ENCODE measurements at regions not wholly inside any gene's neighbourhood (a gene's known extent, or its start where the extent isn't known, plus 50 kb on each side); places are given as distances from the start of the nearest gene placed in this dataset.
A peak's percentile ranks its signal among the peaks of the same experiment; 100 is the strongest.

DNA sequence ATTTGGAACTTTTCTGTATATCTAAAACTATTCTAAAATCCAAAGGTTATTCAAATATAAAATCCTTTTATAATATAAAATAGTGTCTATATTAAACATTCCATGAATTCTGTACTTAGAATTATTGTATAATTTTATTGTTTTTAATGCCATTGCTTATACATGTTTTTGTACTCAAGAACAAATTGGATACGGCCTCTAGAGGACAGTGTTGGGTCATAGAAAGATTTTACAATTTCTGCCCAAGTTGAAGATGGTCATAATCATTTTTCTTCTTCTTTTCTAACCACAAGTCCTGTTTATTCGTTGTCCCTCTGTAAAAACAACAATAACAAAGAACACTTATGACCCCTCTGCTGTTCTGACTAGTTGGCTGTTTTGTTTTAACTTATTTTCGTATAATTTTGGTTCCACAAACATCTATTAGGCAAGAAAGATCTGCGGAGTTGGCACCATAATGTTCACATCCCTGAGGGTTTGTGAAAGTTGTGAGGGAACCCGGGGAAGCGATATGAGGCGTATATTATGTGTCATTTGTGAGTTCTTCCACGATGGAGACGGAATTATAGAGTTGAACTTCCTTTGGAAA lies 75.7 kb upstream of the KIF26B start:
- no peaks in the 10 kb centered on the region for H3K4me1 Mint-ChIP-seq (ENCODE audit: low read depth, unreplicated experiment)
- CTCF ChIA-PET: no interaction called here
- intact Hi-C loops (cut with micrococcal nuclease; ENCODE audit: unreplicated experiment): loop anchor here (1.0 kb wide), 1 partner anchor 74 kb away; no protein-coding TSS in a partner anchor
- BruUV-seq (replicated peaks): no TSS peak
- H3K9me3 Mint-ChIP-seq (ENCODE audit: unreplicated experiment): no peaks in the 10 kb centered on the region
- H3K36me3 ChIP-seq (ENCODE audit: control insufficient read depth, insufficient read depth, low read length): no peaks in the 10 kb centered on the region
- POLR2A ChIA-PET: no interaction called here
- peak; percentile 58 to 70 for TF ChIP-seq CTCF (IDR thresholded peaks at IDR 0.05; ENCODE audit: insufficient read depth in 1 of 2, low read depth in 1 of 2, low read length in 1 of 2, severe bottlenecking in 1 of 2, unreplicated experiment in 1 of 2)
- H3K27ac Mint-ChIP-seq (ENCODE audit: unreplicated experiment): no peak overlapping the region
- DNase-seq: peak in 1 of 2 experiments; percentile 19
- no peaks in the 10 kb centered on the region for H3K27me3 ChIP-seq (replicated peaks; ENCODE audit: control insufficient read depth, insufficient read depth, low read length)
- no peaks in the 10 kb centered on the region for H3K27me3 Mint-ChIP-seq (ENCODE audit: insufficient read depth, unreplicated experiment)
- H3K4me3 ChIP-seq (ENCODE audit: low read depth, low read length): no peak overlapping the region
- H3K4me3 Mint-ChIP-seq (ENCODE audit: unreplicated experiment): no peak overlapping the region
- no peaks in the 10 kb centered on the region for H3K4me1 ChIP-seq
- no peaks in the 10 kb centered on the region for H3K9me3 ChIP-seq
- peaks cover 5% of the 10 kb centered on the region for H3K36me3 Mint-ChIP-seq (ENCODE audit: insufficient read depth, unreplicated experiment)

DNA sequence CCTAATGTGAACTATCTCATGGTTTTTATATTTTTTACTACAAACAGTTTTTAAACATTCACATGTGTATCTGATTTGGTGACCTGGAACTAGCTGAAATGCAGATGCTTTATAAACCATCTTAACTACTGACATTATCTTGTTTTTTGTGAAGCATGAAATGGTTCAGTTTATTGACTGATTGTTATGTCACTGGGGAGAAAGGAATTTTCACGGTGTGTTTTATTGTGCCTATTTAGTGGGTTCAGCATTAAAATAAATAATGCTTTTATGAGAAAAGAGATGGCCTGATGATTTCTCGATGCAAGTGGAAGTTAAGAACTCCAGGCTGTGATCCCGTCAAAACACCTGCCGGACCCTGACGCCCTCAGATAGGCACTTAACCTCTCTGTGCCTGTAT lies 79.9 kb upstream of the KIF26B start:
- no peaks in the 10 kb centered on the region; the same call in 1 of the 2 replicates for H3K9me3 ChIP-seq
- H3K36me3 ChIP-seq (ENCODE audit: control insufficient read depth, insufficient read depth, low read length): no peaks in the 10 kb centered on the region
- no TSS peak for BruUV-seq (replicated peaks)
- Mint-ChIP-seq H3K4me3 (ENCODE audit: unreplicated experiment) (no peak overlapping the region), H3K27ac (ENCODE audit: unreplicated experiment) (no peak overlapping the region), H3K9me3 (ENCODE audit: unreplicated experiment) (peaks cover 11% of the 10 kb centered on the region), H3K27me3 (ENCODE audit: insufficient read depth, unreplicated experiment) (no peaks in the 10 kb centered on the region), H3K4me1 (ENCODE audit: low read depth, unreplicated experiment) (no peaks in the 10 kb centered on the region), H3K36me3 (ENCODE audit: insufficient read depth, unreplicated experiment) (peaks cover 12% of the 10 kb centered on the region)
- CTCF ChIA-PET: interaction anchor here (0.6 kb wide), 1 partner anchor 31 kb away, joined by 4 read pairs; no protein-coding TSS in a partner anchor
- H3K4me3 ChIP-seq (ENCODE audit: low read depth, low read length): no peak overlapping the region
- POLR2A ChIA-PET: no interaction called here
- H3K4me1 ChIP-seq: no peaks in the 10 kb centered on the region
- no peaks in the 10 kb centered on the region for H3K27me3 ChIP-seq (replicated peaks; ENCODE audit: control insufficient read depth, insufficient read depth, low read length)
- no peak for DNase-seq
- intact Hi-C loops (cut with micrococcal nuclease; ENCODE audit: unreplicated experiment): no loop called here
- TF ChIP-seq CTCF (IDR thresholded peaks at IDR 0.05; ENCODE audit: insufficient read depth in 1 of 2, low read depth in 1 of 2, low read length in 1 of 2, severe bottlenecking in 1 of 2, unreplicated experiment in 1 of 2): no peak

GRCh38 chr1:245074232-245074747 lies 80.5 kb upstream of the KIF26B start:
- Mint-ChIP-seq H3K27me3 (ENCODE audit: insufficient read depth, unreplicated experiment) (no peaks in the 10 kb centered on the region), H3K4me1 (ENCODE audit: low read depth, unreplicated experiment) (no peaks in the 10 kb centered on the region), H3K9me3 (ENCODE audit: unreplicated experiment) (peaks cover 11% of the 10 kb centered on the region), H3K4me3 (ENCODE audit: unreplicated experiment) (no peak overlapping the region), H3K27ac (ENCODE audit: unreplicated experiment) (no peak overlapping the region), H3K36me3 (ENCODE audit: insufficient read depth, unreplicated experiment) (peaks cover 12% of the 10 kb centered on the region)
- intact Hi-C loops (cut with micrococcal nuclease; ENCODE audit: unreplicated experiment): no loop called here
- DNase-seq: no peak
- no peaks in the 10 kb centered on the region for H3K27me3 ChIP-seq (replicated peaks; ENCODE audit: control insufficient read depth, insufficient read depth, low read length)
- CTCF ChIA-PET: interaction anchor here (0.6 kb wide), 1 partner anchor 30 kb away, joined by 4 read pairs; no protein-coding TSS in a partner anchor
- no peak for TF ChIP-seq CTCF (IDR thresholded peaks at IDR 0.05; ENCODE audit: insufficient read depth in 1 of 2, low read depth in 1 of 2, low read length in 1 of 2, severe bottlenecking in 1 of 2, unreplicated experiment in 1 of 2)
- no TSS peak for BruUV-seq (replicated peaks)
- POLR2A ChIA-PET: no interaction called here
- no peaks in the 10 kb centered on the region; the same call in 1 of the 2 replicates for H3K9me3 ChIP-seq
- H3K36me3 ChIP-seq (ENCODE audit: control insufficient read depth, insufficient read depth, low read length): no peaks in the 10 kb centered on the region
- H3K4me3 ChIP-seq (ENCODE audit: low read depth, low read length): no peak overlapping the region
- no peaks in the 10 kb centered on the region for H3K4me1 ChIP-seq
